GM12874 (cell line): ENCODE measurements at regions not wholly inside any gene's neighbourhood (a gene's known extent, or its start where the extent isn't known, plus 50 kb on each side); places are given as distances from the start of the nearest gene placed in this dataset.

ENCODE experiments used
- CTCF ChIP-seq: IDR thresholded peaks from 2 replicates; pipeline ENCODE4 v1.5.1; 2011; ENCODE audit warnings: low read depth, mild to moderate bottlenecking, control low read depth, low read length, moderate library complexity; ENCODE audit not compliant: insufficient read depth

DNA sequence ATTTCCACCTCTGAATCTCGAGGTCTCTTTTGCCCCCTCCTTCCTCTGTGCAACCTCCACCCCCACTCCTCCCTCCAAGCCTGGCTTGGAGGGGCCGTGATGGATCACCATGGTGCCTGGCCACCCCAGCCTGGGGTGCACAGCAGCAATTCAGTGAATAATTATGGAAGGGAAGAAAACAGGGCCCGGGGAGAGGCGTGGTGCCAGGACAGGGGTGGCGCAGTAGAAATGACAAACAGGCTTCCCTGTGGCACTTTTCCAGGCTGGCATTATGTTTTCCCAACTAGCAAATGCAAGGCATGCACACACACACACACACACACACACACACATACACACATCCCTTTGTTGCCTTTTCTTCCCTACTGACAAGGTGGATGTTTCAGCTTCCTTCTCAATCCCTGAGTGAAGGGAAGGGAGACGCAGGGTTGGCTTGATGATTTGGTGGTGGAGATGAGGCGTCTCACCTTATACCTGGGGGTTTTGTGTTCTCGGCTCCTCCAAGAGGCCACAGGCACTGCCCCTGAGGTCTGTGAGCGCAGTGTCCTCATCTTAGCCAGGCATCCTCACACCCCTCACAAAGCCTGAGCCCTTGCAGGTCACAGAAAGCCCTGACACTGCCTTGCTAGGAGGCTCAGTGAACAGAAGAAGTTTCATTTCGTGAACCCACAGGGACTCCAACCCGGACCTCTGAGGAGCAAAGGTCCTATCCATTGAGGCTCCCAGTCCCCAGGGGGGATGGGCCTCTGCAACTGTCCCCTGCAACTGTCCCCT lies 215.8 kb downstream of the MATN1 start:
- TF ChIP-seq CTCF = no peak

- no peak for TF ChIP-seq CTCF
These were observed 216.4 kb downstream of the MATN1 start for GRCh38 chr1:30507016-30507312.

DNA sequence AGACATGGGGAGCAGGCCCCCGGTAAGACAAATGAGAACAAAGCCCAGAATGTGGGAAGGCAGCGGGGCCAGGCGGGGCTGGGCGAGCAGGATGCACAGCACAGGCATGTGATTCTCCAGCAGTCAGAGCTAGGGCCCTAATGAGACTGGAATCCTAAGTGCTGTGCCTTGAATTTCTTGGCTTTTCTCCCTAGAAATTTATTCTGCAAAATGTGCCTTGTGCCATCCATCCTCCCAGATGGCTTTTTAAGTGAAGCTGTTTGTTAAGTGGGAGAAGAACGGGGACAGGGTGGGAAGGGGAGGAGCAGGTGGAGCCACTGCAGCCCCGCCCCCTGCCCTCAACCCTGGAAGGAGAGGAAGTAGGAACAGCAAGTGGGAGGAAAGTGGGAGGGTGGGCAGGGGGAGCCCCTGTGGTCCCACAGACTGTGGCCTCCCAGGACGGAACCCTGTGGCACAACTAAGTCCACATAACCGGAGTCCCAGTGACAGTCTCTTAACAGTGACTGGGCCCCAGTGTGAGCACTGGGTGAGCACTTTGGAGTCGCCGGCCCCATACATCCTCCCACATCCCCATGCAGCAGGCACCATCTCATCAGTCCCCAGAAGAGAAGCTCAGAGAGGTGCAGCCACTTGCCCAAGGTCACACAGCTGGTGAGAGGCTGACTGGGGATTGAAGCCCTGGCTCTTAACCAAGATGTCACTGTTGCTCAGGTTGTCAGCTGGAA lies 216.9 kb downstream of the MATN1 start:
- no peak for TF ChIP-seq CTCF

DNA sequence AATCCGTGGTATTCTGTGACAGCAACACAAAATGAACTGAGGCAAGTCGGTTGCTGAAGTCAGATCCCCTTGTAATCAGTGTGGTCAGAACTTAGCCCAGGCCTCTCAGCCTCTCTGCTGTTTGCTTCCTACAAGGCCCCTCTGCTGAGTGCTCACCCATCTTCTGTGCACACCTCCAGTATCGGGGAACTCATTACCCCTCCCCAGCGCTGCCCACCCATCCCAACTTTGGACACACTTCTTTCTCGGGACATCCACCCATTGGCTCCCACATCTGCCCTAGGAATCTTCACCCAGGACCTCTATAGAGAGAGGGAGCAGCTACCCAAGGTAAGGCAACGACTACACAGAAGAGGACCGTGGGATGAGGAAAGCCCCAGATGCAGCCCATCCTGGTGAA lies 217.5 kb downstream of the MATN1 start:
- no peak for TF ChIP-seq CTCF

GRCh38 chr1:30492451-30492850 lies 230.9 kb downstream of the MATN1 start:
- TF ChIP-seq CTCF = no peak

GRCh38 chr1:30491831-30492230 lies 231.6 kb downstream of the MATN1 start:
- TF ChIP-seq CTCF = no peak

- TF ChIP-seq CTCF = no peak
These were observed 232.8 kb downstream of the MATN1 start for GRCh38 chr1:30490554-30491053.
